Fibroblast of lung (primary cell): ENCODE measurements at regions not wholly inside any gene's neighbourhood (a gene's known extent, or its start where the extent isn't known, plus 50 kb on each side); places are given as distances from the start of the nearest gene placed in this dataset.

Experiments used
- DNase-seq, 2 donors: peaks; one replicate each; pipeline versions ENCODE4 v3.0.0 to v3.0.0-alpha.2; 2010; ENCODE audit warnings: low read depth in 2 of 2
- H2AFZ ChIP-seq: 2 replicates; pipeline ENCODE4 v1.5.1; 2012; ENCODE audit warnings: low read length, control low read depth, inconsistent platforms
- H3K27ac ChIP-seq: 2 replicates; pipeline ENCODE4 v1.5.1; 2011; ENCODE audit warnings: low read length, control low read depth; ENCODE audit not compliant: insufficient read depth
- H3K27me3 ChIP-seq: 2 replicates; pipeline ENCODE4 v1.5.1; 2011; ENCODE audit warnings: mild to moderate bottlenecking, low read length; ENCODE audit not compliant: control insufficient read depth, insufficient read depth
- H3K36me3 ChIP-seq: 2 replicates; pipeline ENCODE4 v1.5.1; 2011; ENCODE audit warnings: low read length; ENCODE audit not compliant: control insufficient read depth, insufficient read depth
- H3K4me1 ChIP-seq: 2 replicates; pipeline ENCODE4 v1.5.1; 2011; ENCODE audit warnings: low read length; ENCODE audit not compliant: control insufficient read depth, insufficient read depth; ENCODE audit errors: extremely low read depth
- H3K4me2 ChIP-seq: 2 replicates; pipeline ENCODE4 v1.5.1; 2011; ENCODE audit warnings: low read length, control low read depth; ENCODE audit not compliant: insufficient read depth; ENCODE audit errors: extremely low read depth
- H3K4me3 ChIP-seq, 4 experiments: fragments of 200-600 bp in 1 of 4; sonication (generic) in 1 of 4; replicated peaks in 1 of 4; 2 replicates each; pipeline ENCODE4 v1.5.1; 2011 to 2016; ENCODE audit warnings: low read length in 4 of 4, low read depth in 3 of 4, mild to moderate bottlenecking in 3 of 4, control low read depth in 2 of 4, inconsistent platforms in 1 of 4, mixed read lengths in 1 of 4; ENCODE audit not compliant: insufficient read depth in 1 of 4; ENCODE audit errors: control extremely low read depth in 1 of 4
- H3K79me2 ChIP-seq: 2 replicates; pipeline ENCODE4 v1.5.1; 2012; ENCODE audit warnings: mild to moderate bottlenecking, low read length, inconsistent platforms; ENCODE audit not compliant: control insufficient read depth, insufficient read depth
- H3K9ac ChIP-seq: 2 replicates; pipeline ENCODE4 v1.5.1; 2011; ENCODE audit warnings: mild to moderate bottlenecking, low read length, control low read depth; ENCODE audit not compliant: insufficient read depth
- H3K9me3 ChIP-seq: 2 replicates; pipeline ENCODE4 v1.5.1; 2012; ENCODE audit warnings: low read depth, low read length; ENCODE audit not compliant: control insufficient read depth, insufficient read depth
- H4K20me1 ChIP-seq: 2 replicates; pipeline ENCODE4 v1.5.1; 2011; ENCODE audit warnings: low read length; ENCODE audit not compliant: control insufficient read depth, insufficient read depth; ENCODE audit errors: extremely low read depth
- EZH2 ChIP-seq: IDR thresholded peaks from 2 replicates; pipeline ENCODE4 v1.5.1; 2012; ENCODE audit warnings: low read length, control low read depth, mild to moderate bottlenecking; ENCODE audit errors: missing control alignments
- TF ChIP-seq, protein P1 (sequence below), 2 donors: IDR thresholded peaks in 1 of 2; conservative IDR thresholded peaks in 1 of 2; 1 replicate in 1 of 2; 2 replicates in 1 of 2; pipeline ENCODE4 v1.5.1; 2011 to 2012; ENCODE audit warnings: low read length in 2 of 2, control low read depth in 1 of 2, inconsistent platforms in 1 of 2, low read depth in 1 of 2, mild to moderate bottlenecking in 1 of 2

DNA sequence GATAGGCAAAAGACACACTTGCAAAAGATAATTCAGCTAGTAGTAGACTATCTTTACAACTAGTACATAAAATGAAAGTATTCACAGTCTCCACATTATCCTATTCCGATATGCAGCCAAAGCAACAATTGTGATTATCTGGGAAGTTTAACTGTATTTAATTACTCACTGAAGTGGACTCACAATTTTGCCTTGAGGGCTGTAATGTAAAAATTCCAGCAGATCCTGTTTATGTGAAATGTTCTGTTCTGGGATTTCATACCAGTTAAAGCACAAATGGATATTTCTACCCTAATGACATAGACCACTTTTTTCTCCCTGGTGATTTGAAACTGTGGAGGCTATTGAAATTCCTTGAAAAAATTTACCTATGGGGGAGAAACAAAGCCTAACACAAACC lies 474.4 kb upstream of the EDIL3 start:
- Histone ChIP-seq H3K36me3 (no peaks in the 10 kb centered on the region), H3K4me1 (no peaks in the 10 kb centered on the region), H3K4me2 (no peak overlapping the region), H3K4me3 (no peak overlapping the region), H2AFZ (no peak overlapping the region), H3K27me3 (no peaks in the 10 kb centered on the region), H4K20me1 (no peaks in the 10 kb centered on the region), H3K9ac (no peak overlapping the region), H3K9me3 (no peaks in the 10 kb centered on the region), H3K27ac (no peak overlapping the region), H3K79me2 (no peaks in the 10 kb centered on the region)
- TF ChIP-seq, protein P1, sequence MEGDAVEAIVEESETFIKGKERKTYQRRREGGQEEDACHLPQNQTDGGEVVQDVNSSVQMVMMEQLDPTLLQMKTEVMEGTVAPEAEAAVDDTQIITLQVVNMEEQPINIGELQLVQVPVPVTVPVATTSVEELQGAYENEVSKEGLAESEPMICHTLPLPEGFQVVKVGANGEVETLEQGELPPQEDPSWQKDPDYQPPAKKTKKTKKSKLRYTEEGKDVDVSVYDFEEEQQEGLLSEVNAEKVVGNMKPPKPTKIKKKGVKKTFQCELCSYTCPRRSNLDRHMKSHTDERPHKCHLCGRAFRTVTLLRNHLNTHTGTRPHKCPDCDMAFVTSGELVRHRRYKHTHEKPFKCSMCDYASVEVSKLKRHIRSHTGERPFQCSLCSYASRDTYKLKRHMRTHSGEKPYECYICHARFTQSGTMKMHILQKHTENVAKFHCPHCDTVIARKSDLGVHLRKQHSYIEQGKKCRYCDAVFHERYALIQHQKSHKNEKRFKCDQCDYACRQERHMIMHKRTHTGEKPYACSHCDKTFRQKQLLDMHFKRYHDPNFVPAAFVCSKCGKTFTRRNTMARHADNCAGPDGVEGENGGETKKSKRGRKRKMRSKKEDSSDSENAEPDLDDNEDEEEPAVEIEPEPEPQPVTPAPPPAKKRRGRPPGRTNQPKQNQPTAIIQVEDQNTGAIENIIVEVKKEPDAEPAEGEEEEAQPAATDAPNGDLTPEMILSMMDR (conservative IDR thresholded peaks at IDR 0.05 in 1 of 2, IDR thresholded peaks at IDR 0.05 in 1 of 2; ENCODE audit: low read depth in 1 of 2, low read length in 2 of 2), result no peak
- TF ChIP-seq EZH2, result no peak
- no peak for DNase-seq

GRCh38 chr5:84831701-84832100 lies 447.0 kb upstream of the EDIL3 start:
- no peak overlapping the region for H3K27ac ChIP-seq
- H3K36me3 ChIP-seq, result no peaks in the 10 kb centered on the region
- DNase-seq, result no peak
- H3K4me1 ChIP-seq, result no peaks in the 10 kb centered on the region
- no peaks in the 10 kb centered on the region for H3K9me3 ChIP-seq
- H3K79me2 ChIP-seq, result no peaks in the 10 kb centered on the region
- H3K27me3 ChIP-seq, result no peaks in the 10 kb centered on the region
- H3K4me3 ChIP-seq, result no peak overlapping the region
- TF ChIP-seq EZH2, result no peak
- TF ChIP-seq, protein P1 (conservative IDR thresholded peaks at IDR 0.05 in 1 of 2, IDR thresholded peaks at IDR 0.05 in 1 of 2; ENCODE audit: low read depth in 1 of 2, low read length in 2 of 2), result no peak
- no peak overlapping the region for H3K4me2 ChIP-seq
- no peak overlapping the region for H3K9ac ChIP-seq
- no peaks in the 10 kb centered on the region for H4K20me1 ChIP-seq
- no peak overlapping the region for H2AFZ ChIP-seq

DNA sequence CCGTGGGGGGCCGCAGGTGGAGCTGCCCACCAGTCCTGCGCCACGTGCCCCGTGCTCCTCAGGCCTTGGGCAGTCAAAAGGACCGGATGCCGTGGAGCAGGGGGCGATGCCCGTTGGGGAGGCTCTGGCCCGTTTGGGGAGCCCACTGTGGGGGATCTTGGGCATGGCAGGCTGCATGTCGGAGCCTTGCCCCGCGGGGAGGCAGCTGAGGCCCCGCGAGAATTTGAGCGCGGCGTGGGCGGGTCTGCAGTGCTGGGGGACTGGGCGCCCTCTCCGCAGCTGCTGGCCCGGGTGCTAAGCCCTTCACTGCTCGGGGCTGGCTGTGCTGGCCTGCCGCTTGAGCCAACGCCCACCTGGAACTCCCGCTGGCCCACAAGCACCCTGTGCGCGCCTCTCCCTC lies 445.6 kb upstream of the EDIL3 start:
- Histone ChIP-seq H3K4me3 (no peak overlapping the region), H3K36me3 (no peaks in the 10 kb centered on the region), H4K20me1 (no peaks in the 10 kb centered on the region), H3K27ac (no peak overlapping the region), H3K4me2 (no peak overlapping the region), H2AFZ (no peak overlapping the region), H3K27me3 (no peaks in the 10 kb centered on the region), H3K9ac (no peak overlapping the region), H3K4me1 (no peaks in the 10 kb centered on the region), H3K9me3 (no peaks in the 10 kb centered on the region), H3K79me2 (no peaks in the 10 kb centered on the region)
- TF ChIP-seq, protein P1 (conservative IDR thresholded peaks at IDR 0.05 in 1 of 2, IDR thresholded peaks at IDR 0.05 in 1 of 2; ENCODE audit: low read depth in 1 of 2, low read length in 2 of 2), result no peak
- no peak for TF ChIP-seq EZH2
- no peak for DNase-seq
